ENCODE measurements at regions not wholly inside any gene's neighbourhood (a gene's known extent, or its start where the extent isn't known, plus 50 kb on each side); places are given as distances from the start of the nearest gene placed in this dataset.

- no peak for DNase-seq
These were observed 61.0 kb downstream of the MRGPRX1 start for GRCh38 chr11:18878211-18878610.

DNA sequence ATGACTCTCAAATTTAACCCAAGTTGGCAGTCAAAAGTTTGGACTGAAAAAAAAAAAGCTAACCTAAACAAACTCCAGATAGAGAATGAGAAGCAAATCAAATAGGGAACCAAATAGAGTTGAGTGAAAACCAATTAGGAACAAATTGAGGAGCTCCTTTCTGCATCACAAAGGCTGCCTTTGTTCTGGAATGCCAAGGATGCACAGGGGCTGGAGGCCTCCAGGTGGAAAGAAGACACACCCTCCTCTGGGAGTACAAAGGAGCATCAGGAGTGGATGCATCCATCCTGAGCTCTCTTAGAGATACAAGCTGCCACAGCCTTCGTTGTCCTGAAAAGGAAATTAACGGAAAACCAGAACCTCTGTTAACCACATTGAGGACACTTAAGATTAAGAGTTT lies 73.3 kb downstream of the MRGPRX1 start:
- no peak for DNase-seq

DNA sequence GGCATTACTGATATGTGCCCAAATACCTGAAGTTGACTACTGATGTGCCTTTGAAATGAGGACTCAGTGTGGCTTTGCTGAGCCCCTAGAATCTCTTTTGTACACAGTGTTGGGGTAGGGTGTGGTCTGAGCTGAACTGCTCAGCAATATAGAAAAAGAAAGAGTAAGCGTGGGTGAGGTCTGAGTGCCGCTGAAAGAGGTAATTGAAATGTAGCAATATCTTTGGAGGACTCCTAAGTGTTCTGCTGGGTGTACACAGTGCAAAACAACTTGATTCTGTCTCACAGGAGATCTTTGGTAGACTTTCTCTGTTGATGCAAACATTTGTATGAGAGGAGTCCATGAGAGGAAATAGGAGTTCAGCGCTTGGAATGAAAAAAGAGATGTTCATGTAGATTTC lies 73.7 kb upstream of the PTPN5 start:
- DNase-seq: no peak

GRCh38 chr11:18853086-18853720 lies 61.6 kb upstream of the PTPN5 start:
- no peak for DNase-seq

DNA sequence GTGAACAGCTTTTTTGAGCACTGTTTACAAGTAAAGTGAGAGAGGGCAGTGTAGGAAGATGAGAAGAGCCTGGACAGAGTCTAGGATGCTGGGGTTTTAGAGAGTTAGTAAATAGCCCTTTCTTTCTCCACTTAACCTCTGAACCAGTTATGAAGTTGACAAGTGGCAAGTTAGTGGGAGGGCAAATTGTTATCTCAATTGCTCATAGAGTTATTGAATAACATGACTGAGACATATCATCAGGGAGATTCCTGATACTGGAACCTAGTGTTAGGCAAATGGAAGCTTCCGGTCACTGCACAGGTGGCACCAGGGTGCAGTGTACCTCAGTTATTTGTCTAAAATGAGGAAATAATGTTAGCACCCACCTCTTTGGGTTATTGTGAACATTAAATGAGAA lies 57.8 kb upstream of the PTPN5 start:
- no peak for DNase-seq

- peak; percentile 22 for DNase-seq
These were observed 53.3 kb upstream of the PTPN5 start for GRCh38 chr11:18844753-18845367.
